Panc1 (cell line): ENCODE measurements at regions not wholly inside any gene's neighbourhood (a gene's known extent, or its start where the extent isn't known, plus 50 kb on each side); places are given as distances from the start of the nearest gene placed in this dataset.

ENCODE experiments used
- POLR2AphosphoS5 ChIP-seq: IDR thresholded peaks from 2 replicates; pipeline ENCODE4 v1.6.1; 2012; ENCODE audit warnings: mild to moderate bottlenecking, low read depth, low read length, moderate library complexity
- REST ChIP-seq, 2 experiments: IDR thresholded peaks; 2 replicates each; pipeline ENCODE4 v1.6.1; 2011 to 2012; ENCODE audit warnings: low read depth in 2 of 2, control low read depth in 1 of 2, low read length in 1 of 2, mild to moderate bottlenecking in 1 of 2, moderate library complexity in 1 of 2; ENCODE audit not compliant: insufficient read depth in 1 of 2
- SIN3A ChIP-seq: IDR thresholded peaks from 2 replicates; pipeline ENCODE4 v1.6.1; 2012; ENCODE audit warnings: low read depth, mild to moderate bottlenecking, low read length, moderate library complexity, borderline replicate concordance; ENCODE audit not compliant: insufficient read depth
- TF ChIP-seq, protein P1 (sequence below): fragments of 450-650 bp; IDR thresholded peaks from 2 replicates; pipeline ENCODE4 v1.5.1; 2017; ENCODE audit warnings: mild to moderate bottlenecking

- TF ChIP-seq POLR2AphosphoS5 = no peak
- TF ChIP-seq, protein P1, sequence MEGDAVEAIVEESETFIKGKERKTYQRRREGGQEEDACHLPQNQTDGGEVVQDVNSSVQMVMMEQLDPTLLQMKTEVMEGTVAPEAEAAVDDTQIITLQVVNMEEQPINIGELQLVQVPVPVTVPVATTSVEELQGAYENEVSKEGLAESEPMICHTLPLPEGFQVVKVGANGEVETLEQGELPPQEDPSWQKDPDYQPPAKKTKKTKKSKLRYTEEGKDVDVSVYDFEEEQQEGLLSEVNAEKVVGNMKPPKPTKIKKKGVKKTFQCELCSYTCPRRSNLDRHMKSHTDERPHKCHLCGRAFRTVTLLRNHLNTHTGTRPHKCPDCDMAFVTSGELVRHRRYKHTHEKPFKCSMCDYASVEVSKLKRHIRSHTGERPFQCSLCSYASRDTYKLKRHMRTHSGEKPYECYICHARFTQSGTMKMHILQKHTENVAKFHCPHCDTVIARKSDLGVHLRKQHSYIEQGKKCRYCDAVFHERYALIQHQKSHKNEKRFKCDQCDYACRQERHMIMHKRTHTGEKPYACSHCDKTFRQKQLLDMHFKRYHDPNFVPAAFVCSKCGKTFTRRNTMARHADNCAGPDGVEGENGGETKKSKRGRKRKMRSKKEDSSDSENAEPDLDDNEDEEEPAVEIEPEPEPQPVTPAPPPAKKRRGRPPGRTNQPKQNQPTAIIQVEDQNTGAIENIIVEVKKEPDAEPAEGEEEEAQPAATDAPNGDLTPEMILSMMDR = no peak
- no peak for TF ChIP-seq REST (IDR thresholded peaks at IDR 0.05; ENCODE audit: insufficient read depth in 1 of 2, low read depth in 2 of 2, low read length in 1 of 2)
- TF ChIP-seq SIN3A = no peak
Observed at GRCh38 chr7:46349490-46349889, 428.4 kb upstream of the IGFBP3 start.
